ENCODE measurements at regions not wholly inside any gene's neighbourhood (a gene's known extent, or its start where the extent isn't known, plus 50 kb on each side); places are given as distances from the start of the nearest gene placed in this dataset.

DNA sequence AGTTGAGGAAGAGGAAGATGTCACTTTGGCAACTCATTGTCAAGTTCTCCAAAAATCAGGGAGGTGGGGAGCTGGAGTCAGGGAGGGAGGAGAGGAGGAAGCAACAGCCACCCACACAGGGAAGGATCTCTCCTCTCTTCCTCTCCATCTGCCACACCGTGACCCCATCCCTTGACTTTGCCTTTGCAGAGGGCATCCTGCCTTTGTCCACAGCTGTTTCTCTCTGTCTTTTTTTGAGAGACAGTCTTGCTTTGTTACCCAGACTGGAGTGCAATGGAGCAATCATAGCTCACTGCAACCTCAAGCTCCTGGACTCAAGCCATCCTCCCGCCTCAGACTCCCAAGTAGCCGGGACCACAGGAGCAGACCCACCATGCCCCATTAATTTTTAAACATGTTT, 276.0 kb downstream of the SHOX start:
- H3K4me1 ChIP-seq, result no peaks in the 10 kb centered on the region
- no peak for DNase-seq
- no peaks in the 10 kb centered on the region for H3K27me3 ChIP-seq
- in situ Hi-C loops (cut with MboI; ENCODE audit: low pct_ligation_motif_present in 1 of 4, low pct_unique_long_range_greater_than_20kb in 1 of 4, low sequenced_read_pairs in 3 of 4) (no loop called here), intact Hi-C loops (cut with DNase I; ENCODE audit: low total_unique reads) (no loop called here)
- H3K36me3 ChIP-seq, result no peaks in the 10 kb centered on the region
- 56 to 82% methylated on average over 2 to 3 of the region's 3 CpGs for WGBS, 2 donors (ENCODE audit: low coverage in 1 of 2)
- TF ChIP-seq EP300 (IDR thresholded peaks at IDR 0.05; ENCODE audit: low read depth) (no peak), POLR2AphosphoS5 (IDR thresholded peaks at IDR 0.05) (no peak), POLR2A (IDR thresholded peaks at IDR 0.05) (no peak)
- TF ChIP-seq, protein P1, sequence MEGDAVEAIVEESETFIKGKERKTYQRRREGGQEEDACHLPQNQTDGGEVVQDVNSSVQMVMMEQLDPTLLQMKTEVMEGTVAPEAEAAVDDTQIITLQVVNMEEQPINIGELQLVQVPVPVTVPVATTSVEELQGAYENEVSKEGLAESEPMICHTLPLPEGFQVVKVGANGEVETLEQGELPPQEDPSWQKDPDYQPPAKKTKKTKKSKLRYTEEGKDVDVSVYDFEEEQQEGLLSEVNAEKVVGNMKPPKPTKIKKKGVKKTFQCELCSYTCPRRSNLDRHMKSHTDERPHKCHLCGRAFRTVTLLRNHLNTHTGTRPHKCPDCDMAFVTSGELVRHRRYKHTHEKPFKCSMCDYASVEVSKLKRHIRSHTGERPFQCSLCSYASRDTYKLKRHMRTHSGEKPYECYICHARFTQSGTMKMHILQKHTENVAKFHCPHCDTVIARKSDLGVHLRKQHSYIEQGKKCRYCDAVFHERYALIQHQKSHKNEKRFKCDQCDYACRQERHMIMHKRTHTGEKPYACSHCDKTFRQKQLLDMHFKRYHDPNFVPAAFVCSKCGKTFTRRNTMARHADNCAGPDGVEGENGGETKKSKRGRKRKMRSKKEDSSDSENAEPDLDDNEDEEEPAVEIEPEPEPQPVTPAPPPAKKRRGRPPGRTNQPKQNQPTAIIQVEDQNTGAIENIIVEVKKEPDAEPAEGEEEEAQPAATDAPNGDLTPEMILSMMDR (IDR thresholded peaks at IDR 0.05), result no peak
- H3K27ac ChIP-seq, result no peak overlapping the region
- no peak overlapping the region for H3K4me3 ChIP-seq
- no peaks in the 10 kb centered on the region for H3K9me3 ChIP-seq

DNA sequence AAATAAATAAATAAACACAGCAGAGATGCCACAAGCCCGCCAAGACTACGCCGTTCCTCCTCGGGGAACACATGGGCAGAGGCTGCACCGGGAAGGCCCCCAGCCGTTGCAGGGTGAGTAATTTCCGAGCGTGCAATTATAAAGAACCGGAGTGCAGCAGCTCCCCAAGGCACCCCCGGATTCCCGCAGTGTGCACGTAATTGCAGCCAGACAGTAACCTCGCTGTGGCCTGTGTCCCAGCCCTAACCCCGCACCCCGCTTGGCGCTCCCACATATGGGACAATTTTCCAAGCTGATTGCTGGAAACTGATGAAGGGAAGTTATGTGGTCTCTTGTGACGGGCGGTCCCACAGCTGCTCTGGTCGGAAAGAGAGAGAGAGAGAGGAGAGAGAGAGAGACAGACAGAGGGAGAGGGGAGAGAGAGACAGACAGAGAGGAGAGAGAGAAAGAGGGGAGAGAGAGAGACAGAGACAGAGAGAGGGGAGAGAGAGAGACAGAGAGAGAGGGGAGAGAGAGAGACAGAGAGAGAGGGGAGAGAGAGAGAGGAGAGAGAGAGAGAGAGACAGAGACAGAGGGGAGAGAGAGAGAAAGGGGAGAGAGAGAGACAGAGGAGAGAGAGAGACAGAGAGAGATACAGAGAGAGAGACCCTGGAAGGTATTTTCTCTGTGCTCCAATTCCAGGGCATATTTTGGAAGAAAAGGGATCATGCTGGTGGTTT, 275.4 kb downstream of the SHOX start:
- intact Hi-C loops (cut with DNase I; ENCODE audit: low total_unique reads), result no loop called here
- no peak overlapping the region for H3K27ac ChIP-seq
- H3K36me3 ChIP-seq, result no peaks in the 10 kb centered on the region
- H3K27me3 ChIP-seq, result no peaks in the 10 kb centered on the region
- in situ Hi-C loops (cut with MboI; ENCODE audit: low pct_ligation_motif_present in 1 of 4, low pct_unique_long_range_greater_than_20kb in 1 of 4, low sequenced_read_pairs in 3 of 4), result no loop called here
- no peaks in the 10 kb centered on the region for H3K4me1 ChIP-seq
- TF ChIP-seq POLR2AphosphoS5 (IDR thresholded peaks at IDR 0.05) (no peak), EP300 (IDR thresholded peaks at IDR 0.05; ENCODE audit: low read depth) (no peak), POLR2A (IDR thresholded peaks at IDR 0.05) (no peak)
- TF ChIP-seq, protein P1 (IDR thresholded peaks at IDR 0.05), result no peak
- H3K9me3 ChIP-seq, result no peaks in the 10 kb centered on the region
- H3K4me3 ChIP-seq, result no peak overlapping the region
- DNase-seq, result no peak
- WGBS, 2 donors (ENCODE audit: low coverage in 1 of 2), result 70 to 76% methylated on average over 3 to 19 of the region's 19 CpGs

DNA sequence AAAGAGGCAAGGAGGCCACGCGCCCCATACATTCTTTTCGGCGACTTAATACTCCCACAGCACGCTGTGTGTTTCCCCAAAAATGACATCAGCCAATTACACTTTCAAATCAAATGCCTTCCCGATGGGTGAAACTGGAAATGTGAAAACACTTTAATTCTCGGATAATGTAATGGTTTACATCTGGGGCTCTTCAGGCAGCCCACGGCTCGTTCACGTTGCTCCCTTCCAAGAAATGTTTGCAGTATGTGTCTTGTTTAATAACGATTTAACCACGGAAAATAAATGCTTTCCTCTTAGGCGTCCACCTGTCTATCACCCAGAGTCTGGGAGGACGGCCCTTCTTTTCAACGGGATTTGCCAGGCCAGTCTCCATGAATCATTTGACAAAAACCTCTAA, 272.5 kb downstream of the SHOX start:
- Histone ChIP-seq H3K4me1 (no peaks in the 10 kb centered on the region), H3K4me3 (no peak overlapping the region), H3K36me3 (no peaks in the 10 kb centered on the region), H3K9me3 (no peaks in the 10 kb centered on the region), H3K27me3 (no peaks in the 10 kb centered on the region), H3K27ac (no peak overlapping the region)
- DNase-seq, result no peak
- in situ Hi-C loops (cut with MboI; ENCODE audit: low pct_ligation_motif_present in 1 of 4, low pct_unique_long_range_greater_than_20kb in 1 of 4, low sequenced_read_pairs in 3 of 4), result no loop called here
- TF ChIP-seq EP300 (IDR thresholded peaks at IDR 0.05; ENCODE audit: low read depth), result no peak
- TF ChIP-seq POLR2A (IDR thresholded peaks at IDR 0.05), result no peak
- no peak for TF ChIP-seq POLR2AphosphoS5 (IDR thresholded peaks at IDR 0.05)
- TF ChIP-seq, protein P1 (IDR thresholded peaks at IDR 0.05), result no peak
- WGBS, 2 donors (ENCODE audit: low coverage in 1 of 2), result 72 to 82% methylated on average over 11 to 15 of the region's 15 CpGs
- intact Hi-C loops (cut with DNase I; ENCODE audit: low total_unique reads), result no loop called here

DNA sequence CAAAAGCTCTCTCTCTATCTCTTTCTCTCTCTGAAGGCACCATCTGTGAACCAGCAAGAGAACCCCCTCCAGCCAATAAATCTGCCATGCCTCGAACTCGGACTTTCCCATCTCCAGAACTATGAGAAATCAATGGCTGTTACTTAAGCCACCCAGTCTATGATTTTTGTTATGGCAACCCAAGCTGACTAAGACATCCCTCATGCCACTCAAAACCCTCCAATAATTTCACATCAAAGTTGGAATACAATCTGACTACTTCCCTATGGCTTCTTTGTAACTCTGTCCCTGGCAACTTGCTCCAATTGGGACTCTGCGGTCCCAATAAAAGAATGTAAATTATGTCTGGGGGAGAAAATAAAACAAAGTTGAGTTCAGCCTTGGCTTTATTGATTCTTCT, 265.7 kb downstream of the SHOX start:
- Histone ChIP-seq H3K4me3 (no peak overlapping the region), H3K36me3 (no peaks in the 10 kb centered on the region), H3K27ac (no peak overlapping the region), H3K27me3 (no peaks in the 10 kb centered on the region), H3K9me3 (no peaks in the 10 kb centered on the region), H3K4me1 (no peaks in the 10 kb centered on the region)
- TF ChIP-seq EP300 (IDR thresholded peaks at IDR 0.05; ENCODE audit: low read depth) (no peak), POLR2A (IDR thresholded peaks at IDR 0.05) (no peak)
- TF ChIP-seq, protein P1 (IDR thresholded peaks at IDR 0.05), result no peak
- intact Hi-C loops (cut with DNase I; ENCODE audit: low total_unique reads), result no loop called here
- no peak for DNase-seq
- in situ Hi-C loops (cut with MboI; ENCODE audit: low pct_ligation_motif_present in 1 of 4, low pct_unique_long_range_greater_than_20kb in 1 of 4, low sequenced_read_pairs in 3 of 4), result no loop called here
- WGBS, 2 donors (ENCODE audit: low coverage in 1 of 2), result 60 to 86% methylated on average over 3 of the region's 3 CpGs
